Osteocyte (in vitro differentiated cells): ENCODE measurements at regions not wholly inside any gene's neighbourhood (a gene's known extent, or its start where the extent isn't known, plus 50 kb on each side); places are given as distances from the start of the nearest gene placed in this dataset.
A peak's percentile ranks its signal among the peaks of the same experiment; 100 is the strongest.

ENCODE experiments used
- DNase-seq: peaks from one replicate; pipeline ENCODE4 v3.0.0; 2021; ENCODE audit warnings: mixed read lengths; ENCODE audit not compliant: unreplicated experiment; ENCODE audit errors: extremely low spot score
- H3K27ac Mint-ChIP-seq: one replicate; pipeline ENCODE4 v1.8.0; 2021; ENCODE audit warnings: mild to moderate bottlenecking, mixed read lengths; ENCODE audit not compliant: unreplicated experiment
- H3K27me3 Mint-ChIP-seq: one replicate; pipeline ENCODE4 v1.8.0; 2021; ENCODE audit warnings: mixed read lengths; ENCODE audit not compliant: unreplicated experiment
- H3K36me3 Mint-ChIP-seq: one replicate; pipeline ENCODE4 v1.8.0; 2021; ENCODE audit warnings: mixed read lengths; ENCODE audit not compliant: unreplicated experiment
- H3K4me1 Mint-ChIP-seq: one replicate; pipeline ENCODE4 v1.8.0; 2021; ENCODE audit warnings: mixed read lengths; ENCODE audit not compliant: unreplicated experiment
- H3K4me3 Mint-ChIP-seq: one replicate; pipeline ENCODE4 v1.8.0; 2021; ENCODE audit warnings: mild to moderate bottlenecking, moderate library complexity, mixed read lengths; ENCODE audit not compliant: unreplicated experiment
- H3K9me3 Mint-ChIP-seq: one replicate; pipeline ENCODE4 v1.8.0; 2021; ENCODE audit warnings: mixed read lengths; ENCODE audit not compliant: unreplicated experiment
- TF ChIP-seq, protein P1 (sequence below): fragments of 200-600 bp; sonication (generic); IDR thresholded peaks from 2 replicates; pipeline ENCODE4 v1.5.0; 2021; ENCODE audit warnings: antibody characterized with exemption, mild to moderate bottlenecking, moderate library complexity

DNA sequence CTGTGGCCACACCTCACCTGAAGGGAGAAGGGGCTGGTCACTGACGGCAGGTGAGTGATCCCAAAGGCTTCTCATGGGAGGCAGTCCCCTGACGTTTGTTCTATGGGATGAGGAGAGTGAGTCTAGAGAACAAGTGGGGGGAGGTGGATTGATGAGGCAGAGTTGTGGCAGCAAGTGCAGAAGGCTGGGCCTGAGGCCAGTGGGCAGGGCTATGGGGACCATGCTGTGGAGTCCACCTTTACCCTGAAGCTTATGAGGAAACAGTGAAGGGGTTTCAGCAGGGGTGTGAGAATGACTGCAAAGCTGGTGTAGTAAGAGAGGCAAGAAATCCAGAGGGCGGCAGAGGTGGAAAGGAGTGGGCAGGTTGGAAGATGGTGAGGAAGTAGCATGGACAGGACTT, 96.9 kb upstream of the PFN2 start:
- DNase-seq, result no peak
- peaks cover 20% of the 10 kb centered on the region for H3K4me1 Mint-ChIP-seq
- H3K9me3 Mint-ChIP-seq, result no peaks in the 10 kb centered on the region
- H3K4me3 Mint-ChIP-seq, result no peak overlapping the region
- no peak overlapping the region for H3K27ac Mint-ChIP-seq
- H3K27me3 Mint-ChIP-seq, result no peaks in the 10 kb centered on the region
- TF ChIP-seq, protein P1, sequence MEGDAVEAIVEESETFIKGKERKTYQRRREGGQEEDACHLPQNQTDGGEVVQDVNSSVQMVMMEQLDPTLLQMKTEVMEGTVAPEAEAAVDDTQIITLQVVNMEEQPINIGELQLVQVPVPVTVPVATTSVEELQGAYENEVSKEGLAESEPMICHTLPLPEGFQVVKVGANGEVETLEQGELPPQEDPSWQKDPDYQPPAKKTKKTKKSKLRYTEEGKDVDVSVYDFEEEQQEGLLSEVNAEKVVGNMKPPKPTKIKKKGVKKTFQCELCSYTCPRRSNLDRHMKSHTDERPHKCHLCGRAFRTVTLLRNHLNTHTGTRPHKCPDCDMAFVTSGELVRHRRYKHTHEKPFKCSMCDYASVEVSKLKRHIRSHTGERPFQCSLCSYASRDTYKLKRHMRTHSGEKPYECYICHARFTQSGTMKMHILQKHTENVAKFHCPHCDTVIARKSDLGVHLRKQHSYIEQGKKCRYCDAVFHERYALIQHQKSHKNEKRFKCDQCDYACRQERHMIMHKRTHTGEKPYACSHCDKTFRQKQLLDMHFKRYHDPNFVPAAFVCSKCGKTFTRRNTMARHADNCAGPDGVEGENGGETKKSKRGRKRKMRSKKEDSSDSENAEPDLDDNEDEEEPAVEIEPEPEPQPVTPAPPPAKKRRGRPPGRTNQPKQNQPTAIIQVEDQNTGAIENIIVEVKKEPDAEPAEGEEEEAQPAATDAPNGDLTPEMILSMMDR, result no peak
- H3K36me3 Mint-ChIP-seq, result no peaks in the 10 kb centered on the region

DNA sequence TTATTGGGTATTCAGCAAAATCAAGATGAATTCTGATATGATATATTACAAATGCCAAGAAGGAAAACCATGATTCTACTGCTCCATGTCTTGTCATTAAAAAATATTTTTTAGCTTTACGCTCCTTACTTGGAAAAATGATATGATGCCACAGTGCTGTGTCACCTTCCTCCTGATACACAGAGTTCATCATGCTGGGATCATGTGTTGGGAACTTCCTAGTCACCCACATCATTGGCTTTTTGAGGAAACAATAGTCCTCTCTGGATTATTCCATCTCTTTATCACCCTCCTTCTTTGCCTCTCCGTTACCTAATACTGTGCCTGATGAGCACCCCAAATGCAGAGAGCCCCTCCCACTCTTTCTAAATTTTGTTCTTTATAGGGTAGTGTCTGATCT, 94.3 kb upstream of the PFN2 start:
- no peak for DNase-seq
- Mint-ChIP-seq H3K4me1 (peaks cover 37% of the 10 kb centered on the region), H3K9me3 (no peaks in the 10 kb centered on the region), H3K27ac (no peak overlapping the region), H3K4me3 (no peak overlapping the region), H3K36me3 (no peaks in the 10 kb centered on the region), H3K27me3 (no peaks in the 10 kb centered on the region)
- TF ChIP-seq, protein P1, result no peak

DNA sequence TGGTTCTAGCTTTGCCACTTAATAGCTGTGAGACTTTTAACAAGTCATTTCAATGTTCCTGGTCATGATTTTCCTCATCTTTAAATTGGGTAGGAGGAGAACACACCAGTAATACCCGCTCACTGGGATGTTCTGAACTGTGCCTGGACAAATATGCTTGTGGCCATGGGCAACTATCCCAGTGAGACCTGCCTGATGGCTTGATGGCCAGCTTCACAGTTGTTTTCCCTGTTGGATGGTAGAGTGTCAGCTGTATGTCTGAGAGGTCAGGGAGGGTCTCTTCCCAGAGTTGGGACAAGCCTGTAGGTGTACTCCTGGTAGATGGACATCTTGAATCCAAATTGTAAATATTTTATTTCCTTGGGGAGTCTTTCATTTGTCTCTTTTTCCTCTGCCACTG, 92.5 kb upstream of the PFN2 start:
- Mint-ChIP-seq H3K9me3 (no peaks in the 10 kb centered on the region), H3K27ac (peak overlapping the region; percentile 96), H3K4me1 (peaks cover 37% of the 10 kb centered on the region), H3K4me3 (no peak overlapping the region), H3K36me3 (no peaks in the 10 kb centered on the region), H3K27me3 (no peaks in the 10 kb centered on the region)
- no peak for DNase-seq
- TF ChIP-seq, protein P1, result no peak

DNA sequence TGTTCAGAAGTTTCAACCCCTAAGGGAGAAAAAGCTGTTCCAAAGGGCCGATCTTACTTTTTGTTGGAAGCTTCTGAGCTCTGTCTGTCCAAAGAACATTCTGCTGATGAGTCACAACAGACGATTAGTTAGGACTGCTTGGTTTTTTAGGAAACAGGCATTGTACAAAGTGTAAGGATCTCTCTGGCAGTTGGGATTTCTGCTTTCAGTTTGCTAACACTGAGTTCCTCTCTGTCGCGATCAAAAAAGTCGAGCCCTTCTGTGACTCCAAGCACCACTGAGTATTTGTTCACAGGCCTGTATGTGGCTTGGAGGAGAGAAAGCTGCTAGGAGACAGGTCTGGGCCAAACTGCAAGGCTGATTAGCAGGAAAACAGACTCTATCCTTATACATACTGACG, 91.8 kb upstream of the PFN2 start:
- TF ChIP-seq, protein P1, result no peak
- no peak for DNase-seq

DNA sequence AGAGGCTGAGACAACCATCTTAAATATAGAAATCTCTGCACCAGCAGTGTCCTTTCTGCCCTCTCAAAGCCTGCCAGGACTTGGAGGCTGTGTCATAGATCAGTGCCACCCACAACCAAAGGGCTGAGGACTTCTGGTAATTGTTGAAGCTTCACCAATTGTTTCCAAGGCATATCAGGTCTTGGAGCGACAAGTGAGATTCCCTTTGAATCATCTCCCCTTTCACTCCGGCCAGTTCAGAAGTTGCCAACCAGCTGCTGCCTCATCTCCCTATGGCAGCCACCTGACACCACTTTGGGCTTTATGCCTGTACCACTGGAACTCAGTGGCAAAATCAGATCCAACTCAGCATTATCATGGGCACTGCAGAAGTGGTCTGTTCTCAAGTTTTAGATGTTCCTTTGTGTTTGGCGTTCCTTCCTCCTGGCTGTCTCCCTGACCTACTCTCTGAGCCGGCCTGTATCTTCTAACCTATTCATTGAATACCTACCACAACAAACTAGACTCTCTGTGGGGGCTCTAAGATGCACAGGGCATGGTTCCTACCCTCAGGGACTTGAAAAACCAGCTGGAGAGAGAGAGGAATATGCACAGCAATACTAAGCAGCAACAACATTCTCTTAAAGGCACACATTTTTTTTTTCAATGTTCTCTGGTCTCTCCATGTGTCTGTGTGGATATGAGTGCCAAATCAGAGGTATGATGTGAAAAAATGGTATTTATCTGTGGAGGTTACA, 90.8 kb upstream of the PFN2 start:
- Mint-ChIP-seq H3K4me3 (peak overlapping the region; percentile 63), H3K27ac (peak overlapping the region; percentile 96), H3K9me3 (no peaks in the 10 kb centered on the region), H3K27me3 (no peaks in the 10 kb centered on the region), H3K36me3 (no peaks in the 10 kb centered on the region), H3K4me1 (peaks cover 37% of the 10 kb centered on the region)
- TF ChIP-seq, protein P1, result no peak
- no peak for DNase-seq

More for the DNA sequence above, 91.8 kb upstream of the PFN2 start:
- Mint-ChIP-seq H3K27ac (peak overlapping the region; percentile 96), H3K36me3 (no peaks in the 10 kb centered on the region), H3K27me3 (no peaks in the 10 kb centered on the region), H3K4me3 (peak overlapping the region; percentile 63), H3K9me3 (no peaks in the 10 kb centered on the region), H3K4me1 (peaks cover 37% of the 10 kb centered on the region)
